Loucy (cell line): ENCODE measurements at regions not wholly inside any gene's neighbourhood (a gene's known extent, or its start where the extent isn't known, plus 50 kb on each side); places are given as distances from the start of the nearest gene placed in this dataset.
A peak's percentile ranks its signal among the peaks of the same experiment; 100 is the strongest.

Source experiments
- CTCF ChIP-seq: fragments of 200-600 bp; sonication (generic); conservative IDR thresholded peaks from 2 replicates; pipeline ENCODE4 v1.5.1; 2014; ENCODE audit warnings: mild to moderate bottlenecking, antibody characterized with exemption, low read length
- EZH2phosphoT487 ChIP-seq: fragments of 200-600 bp; IDR thresholded peaks from 2 replicates; pipeline ENCODE4 v1.6.1; 2018; ENCODE audit warnings: antibody characterized with exemption, mild to moderate bottlenecking, moderate library complexity, borderline replicate concordance

- TF ChIP-seq CTCF, result peak; percentile 74
- no peak for TF ChIP-seq EZH2phosphoT487
These were observed 253.7 kb upstream of the CHORDC1 start for GRCh38 chr11:90476442-90477007.
